Left ventricle myocardium inferior (tissue), 1 donor: ENCODE measurements at regions not wholly inside any gene's neighbourhood (a gene's known extent, or its start where the extent isn't known, plus 50 kb on each side); places are given as distances from the start of the nearest gene placed in this dataset.

Experiments used
- DNase-seq: peaks from one replicate; pipeline ENCODE4 v3.0.0-alpha.2; 2020
- H3K27ac ChIP-seq: fragments of 200-600 bp; replicated peaks from 2 replicates; pipeline ENCODE4 v1.8.0; 2021
- H3K27me3 ChIP-seq: fragments of 200-600 bp; 2 replicates; pipeline ENCODE4 v1.8.0; 2021; ENCODE audit warnings: low read depth
- H3K36me3 ChIP-seq: fragments of 200-600 bp; 2 replicates; pipeline ENCODE4 v1.8.0; 2021
- H3K4me1 ChIP-seq: fragments of 200-600 bp; 2 replicates; pipeline ENCODE4 v1.8.0; 2021
- H3K4me3 ChIP-seq: fragments of 200-600 bp; 2 replicates; pipeline ENCODE4 v1.8.0; 2021; ENCODE audit warnings: mild to moderate bottlenecking, moderate library complexity
- H3K9me3 ChIP-seq: fragments of 200-600 bp; replicated peaks from 2 replicates; pipeline ENCODE4 v1.8.0; 2021
- intact Hi-C: fragments of 100-400 bp; cut with micrococcal nuclease; formaldehyde crosslinking; loops from one replicate; pipeline ENCODE4 v1.11.0; 2022
- TF ChIP-seq, protein P1 (sequence below): fragments of 200-600 bp; IDR thresholded peaks from 2 replicates; pipeline ENCODE4 v1.8.0; 2021; ENCODE audit warnings: antibody characterized with exemption, mild to moderate bottlenecking, borderline replicate concordance
- donor health status: DM: no; HTN: yes; CAD: no; lungs with severe emphysema.

DNA sequence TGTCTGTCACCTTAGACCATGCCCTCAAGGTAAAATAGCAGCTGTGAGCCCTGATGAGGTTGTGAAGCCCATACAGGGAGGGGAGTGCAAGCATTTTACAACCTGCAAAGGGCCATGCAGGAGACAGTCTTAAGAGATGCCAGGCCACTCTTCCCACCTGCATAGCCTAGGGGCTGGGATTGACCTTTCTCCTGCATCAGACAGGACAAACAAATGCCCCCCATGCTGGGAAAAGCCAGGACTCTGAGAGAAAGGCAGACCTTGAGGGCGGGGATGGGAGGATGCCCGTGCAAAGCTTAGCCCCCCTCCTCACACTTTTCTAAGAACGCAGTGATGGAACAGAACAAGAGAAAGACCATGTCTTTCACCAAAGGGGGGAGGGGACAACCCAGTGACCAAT, 137.9 kb upstream of the MAMLD1 start:
- Histone ChIP-seq H3K36me3 (no peaks in the 10 kb centered on the region), H3K27ac (no peak overlapping the region), H3K27me3 (no peaks in the 10 kb centered on the region), H3K4me3 (no peak overlapping the region), H3K9me3 (no peaks in the 10 kb centered on the region), H3K4me1 (no peaks in the 10 kb centered on the region)
- intact Hi-C loops = no loop called here
- no peak for DNase-seq
- TF ChIP-seq, protein P1, sequence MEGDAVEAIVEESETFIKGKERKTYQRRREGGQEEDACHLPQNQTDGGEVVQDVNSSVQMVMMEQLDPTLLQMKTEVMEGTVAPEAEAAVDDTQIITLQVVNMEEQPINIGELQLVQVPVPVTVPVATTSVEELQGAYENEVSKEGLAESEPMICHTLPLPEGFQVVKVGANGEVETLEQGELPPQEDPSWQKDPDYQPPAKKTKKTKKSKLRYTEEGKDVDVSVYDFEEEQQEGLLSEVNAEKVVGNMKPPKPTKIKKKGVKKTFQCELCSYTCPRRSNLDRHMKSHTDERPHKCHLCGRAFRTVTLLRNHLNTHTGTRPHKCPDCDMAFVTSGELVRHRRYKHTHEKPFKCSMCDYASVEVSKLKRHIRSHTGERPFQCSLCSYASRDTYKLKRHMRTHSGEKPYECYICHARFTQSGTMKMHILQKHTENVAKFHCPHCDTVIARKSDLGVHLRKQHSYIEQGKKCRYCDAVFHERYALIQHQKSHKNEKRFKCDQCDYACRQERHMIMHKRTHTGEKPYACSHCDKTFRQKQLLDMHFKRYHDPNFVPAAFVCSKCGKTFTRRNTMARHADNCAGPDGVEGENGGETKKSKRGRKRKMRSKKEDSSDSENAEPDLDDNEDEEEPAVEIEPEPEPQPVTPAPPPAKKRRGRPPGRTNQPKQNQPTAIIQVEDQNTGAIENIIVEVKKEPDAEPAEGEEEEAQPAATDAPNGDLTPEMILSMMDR = no peak

DNA sequence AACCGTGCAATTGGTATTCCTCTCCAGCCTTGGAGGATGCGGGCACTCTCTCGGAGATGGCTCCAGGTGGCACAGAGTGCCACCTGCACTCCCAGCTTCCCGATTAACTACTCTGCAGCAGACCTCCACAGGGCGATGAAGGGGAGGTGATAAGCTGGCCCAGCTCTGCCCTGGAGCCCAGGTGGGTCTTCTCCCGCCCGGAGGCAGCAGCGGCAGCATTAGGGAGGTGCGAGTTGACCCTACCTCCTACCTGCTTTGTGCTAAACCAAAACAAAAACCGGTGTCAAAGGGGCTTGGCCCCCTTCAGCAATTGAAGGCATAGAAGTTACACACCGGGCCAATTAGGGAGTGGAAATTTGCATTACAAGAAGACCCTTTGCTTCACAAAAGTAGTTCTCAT, 137.4 kb upstream of the MAMLD1 start:
- Histone ChIP-seq H3K36me3 (no peaks in the 10 kb centered on the region), H3K27me3 (no peaks in the 10 kb centered on the region), H3K4me3 (no peak overlapping the region), H3K4me1 (no peaks in the 10 kb centered on the region), H3K9me3 (no peaks in the 10 kb centered on the region), H3K27ac (no peak overlapping the region)
- no peak for DNase-seq
- TF ChIP-seq, protein P1 = no peak
- intact Hi-C loops = no loop called here

DNA sequence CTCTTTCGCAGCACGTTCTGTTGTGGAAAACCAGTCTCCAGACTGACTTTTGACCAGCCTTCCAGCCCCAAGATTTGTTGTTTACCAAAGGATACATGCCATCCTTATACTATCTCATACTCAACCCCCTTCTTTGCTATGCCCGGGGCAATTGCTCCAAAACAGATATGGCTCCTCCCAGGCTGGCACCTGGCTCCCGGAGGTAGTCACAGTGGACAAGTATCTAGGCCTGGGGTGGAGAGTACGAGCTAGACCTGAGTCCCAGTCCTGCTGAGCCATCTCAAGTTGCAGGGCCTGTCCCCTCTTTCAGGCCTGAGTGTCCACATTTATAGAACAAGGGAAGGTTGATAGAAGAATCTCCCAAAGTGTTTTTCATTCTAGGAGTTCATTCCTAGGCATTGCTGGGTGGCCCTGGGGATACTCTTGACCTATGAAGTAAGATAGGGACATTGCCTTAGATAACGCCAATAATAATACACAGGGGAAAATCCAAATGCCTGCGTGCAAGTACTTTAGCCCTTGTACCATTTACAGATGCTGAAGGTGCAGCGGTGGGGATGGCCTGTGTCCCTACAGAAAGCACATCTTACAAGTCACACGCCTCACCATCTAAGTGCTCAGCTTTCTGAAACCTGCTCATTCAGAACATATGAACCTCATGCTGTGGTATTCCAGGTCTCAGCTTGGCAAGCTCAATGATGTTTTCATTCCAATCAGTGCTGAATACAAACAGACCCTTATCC, 136.7 kb upstream of the MAMLD1 start:
- DNase-seq = no peak
- Histone ChIP-seq H3K9me3 (no peaks in the 10 kb centered on the region), H3K4me1 (no peaks in the 10 kb centered on the region), H3K27me3 (no peaks in the 10 kb centered on the region), H3K36me3 (no peaks in the 10 kb centered on the region), H3K27ac (no peak overlapping the region), H3K4me3 (no peak overlapping the region)
- TF ChIP-seq, protein P1 = no peak
- intact Hi-C loops = no loop called here

DNA sequence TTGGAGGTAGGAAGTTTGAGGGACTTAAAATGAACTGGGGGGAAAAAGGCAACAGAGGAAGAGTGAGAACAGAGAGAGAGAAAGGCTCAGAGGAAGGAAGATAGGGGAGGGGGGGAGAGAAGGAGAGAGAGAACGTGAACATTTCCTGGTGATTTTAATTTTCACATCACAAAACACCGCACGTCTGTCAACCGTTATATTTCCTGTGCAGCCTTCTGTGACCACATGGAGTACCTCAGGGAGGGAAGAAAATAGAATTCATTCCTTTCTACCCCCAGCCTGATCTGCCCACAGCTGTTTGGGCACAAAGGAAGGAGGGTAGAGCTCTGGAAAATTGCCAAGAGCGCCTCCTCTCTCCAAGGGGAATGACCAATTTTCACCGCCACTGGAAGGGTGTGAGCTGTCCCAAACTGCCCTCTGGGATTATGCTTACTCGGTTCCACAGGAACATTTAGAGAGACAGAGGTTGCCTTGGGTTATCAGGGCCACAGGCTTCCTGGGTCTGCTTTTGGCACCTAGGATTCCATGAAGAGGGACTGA, 135.7 kb upstream of the MAMLD1 start:
- Histone ChIP-seq H3K9me3 (no peaks in the 10 kb centered on the region), H3K36me3 (no peaks in the 10 kb centered on the region), H3K4me1 (no peaks in the 10 kb centered on the region), H3K4me3 (no peak overlapping the region), H3K27me3 (no peaks in the 10 kb centered on the region), H3K27ac (no peak overlapping the region)
- intact Hi-C loops = no loop called here
- no peak for DNase-seq
- TF ChIP-seq, protein P1 = no peak

DNA sequence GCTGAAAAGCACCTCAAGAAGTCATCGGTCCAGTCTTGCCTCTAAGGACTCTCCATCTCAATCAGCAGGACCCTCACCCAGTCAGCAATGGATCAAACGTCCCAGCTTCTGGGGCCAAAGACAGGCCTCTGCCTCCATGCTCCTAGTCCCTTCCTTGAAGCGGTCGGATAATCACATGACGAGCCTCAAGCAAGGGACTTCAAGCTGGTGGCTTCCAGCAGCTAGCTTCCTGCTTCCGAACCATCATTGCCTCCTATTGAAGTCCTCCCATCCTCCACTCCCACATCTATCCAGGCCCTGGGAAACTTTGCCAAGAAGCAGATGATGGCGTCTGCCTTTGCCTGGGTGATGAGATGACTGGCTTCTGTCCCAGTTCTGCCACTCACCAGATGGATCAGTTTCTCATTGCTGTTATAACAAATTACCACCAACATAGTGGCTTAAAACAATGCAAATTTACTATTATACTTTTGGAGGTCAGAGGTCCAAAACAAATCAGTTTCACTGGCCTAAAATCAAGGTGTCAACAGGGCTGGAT, 135.2 kb upstream of the MAMLD1 start:
- no peak for DNase-seq
- TF ChIP-seq, protein P1 = no peak
- no peaks in the 10 kb centered on the region for H3K36me3 ChIP-seq
- H3K4me3 ChIP-seq = no peak overlapping the region
- no peaks in the 10 kb centered on the region for H3K27me3 ChIP-seq
- H3K27ac ChIP-seq = no peak overlapping the region
- H3K9me3 ChIP-seq = no peaks in the 10 kb centered on the region
- no peaks in the 10 kb centered on the region for H3K4me1 ChIP-seq
- intact Hi-C loops = no loop called here
